T-cell (primary cell): ENCODE measurements at regions not wholly inside any gene's neighbourhood (a gene's known extent, or its start where the extent isn't known, plus 50 kb on each side); places are given as distances from the start of the nearest gene placed in this dataset.

ENCODE experiments used
- ATAC-seq, 4 experiments: fragments of 200-7000 bp in 3 of 4; fragments of 150-1000 bp in 1 of 4; cut with Tn5 transposase; replicated peaks in 1 of 4; 1 replicate in 3 of 4; 2 replicates in 1 of 4; pipeline ENCODE4 v1.10.0; 2021; ENCODE audit warnings: moderate library complexity in 3 of 4, mild to moderate bottlenecking in 2 of 4, moderate number of reproducible peaks in 1 of 4
- CTCF ChIA-PET, 2 donors: fragments of 300-600 bp; sonication (Branson Sonifier 250); formaldehyde crosslinking; loops; one replicate each; lab custom pipeline; 2022; ENCODE audit warnings: antibody characterized with exemption in 2 of 2; lab: Charles Lee
- POLR2A ChIA-PET, 2 donors: fragments of 300-600 bp; sonication (Branson Sonifier 250); formaldehyde crosslinking; loops; one replicate each; lab custom pipeline; 2022; ENCODE audit warnings: antibody characterized with exemption in 2 of 2; lab: Charles Lee
- DNase-seq, 35 experiments: peaks; one replicate each; pipeline versions ENCODE4 v3.0.0 to v3.0.0-alpha.2; 2013 to 2023
- H3K27ac ChIP-seq: one replicate; pipeline ENCODE4 v1.5.1; 2013; ENCODE audit warnings: low read length
- H3K27me3 ChIP-seq, 2 experiments: replicated peaks in 1 of 2; 1 replicate in 1 of 2; 2 replicates in 1 of 2; pipeline versions ENCODE4 v1.6.1 to v1.7.0; 2013; ENCODE audit warnings: low read length in 1 of 2, mixed read lengths in 1 of 2; ENCODE audit not compliant: control insufficient read depth in 2 of 2, insufficient read depth in 2 of 2; ENCODE audit errors: extremely low read depth in 1 of 2
- H3K36me3 ChIP-seq, 2 donors: 1 replicate in 1 of 2; 2 replicates in 1 of 2; pipeline versions ENCODE4 v1.6.1 to v1.7.0; 2013; ENCODE audit warnings: low read length in 1 of 2; ENCODE audit not compliant: control insufficient read depth in 2 of 2, insufficient read depth in 1 of 2; ENCODE audit errors: extremely low read depth in 1 of 2
- H3K4me1 ChIP-seq, 2 experiments: 1 replicate in 1 of 2; 2 replicates in 1 of 2; pipeline versions ENCODE4 v1.6.1 to v1.7.0; 2013; ENCODE audit warnings: low read length in 2 of 2, mixed read lengths in 1 of 2; ENCODE audit not compliant: insufficient read depth in 2 of 2, control insufficient read depth in 1 of 2; ENCODE audit errors: extremely low read depth in 1 of 2
- H3K4me3 ChIP-seq, 2 donors: 1 replicate in 1 of 2; 2 replicates in 1 of 2; pipeline versions ENCODE4 v1.5.1 to v1.7.0; 2013; ENCODE audit warnings: mild to moderate bottlenecking in 2 of 2, low read length in 1 of 2, moderate library complexity in 1 of 2; ENCODE audit not compliant: control insufficient read depth in 1 of 2; ENCODE audit errors: extremely low read depth in 1 of 2
- H3K9me3 ChIP-seq: 2 replicates; pipeline ENCODE4 v1.7.0; 2013
- H3K27ac Mint-ChIP-seq, 2 donors: one replicate each; pipeline ENCODE4 v1.8.0; 2020 to 2021; ENCODE audit warnings: mild to moderate bottlenecking in 2 of 2, mixed read lengths in 2 of 2
- H3K27me3 Mint-ChIP-seq, 2 donors: one replicate each; pipeline ENCODE4 v1.8.0; 2021 to 2022; ENCODE audit warnings: mixed read lengths in 2 of 2
- H3K36me3 Mint-ChIP-seq: one replicate; pipeline ENCODE4 v1.8.0; 2021; ENCODE audit warnings: mixed read lengths
- H3K4me1 Mint-ChIP-seq, 3 donors: one replicate each; pipeline ENCODE4 v1.8.0; 2020 to 2022; ENCODE audit warnings: mixed read lengths in 3 of 3, mild to moderate bottlenecking in 1 of 3
- H3K4me3 Mint-ChIP-seq, 3 donors: one replicate each; pipeline ENCODE4 v1.8.0; 2020 to 2022; ENCODE audit warnings: mild to moderate bottlenecking in 3 of 3, mixed read lengths in 3 of 3, moderate library complexity in 3 of 3
- H3K9me3 Mint-ChIP-seq, 3 donors: one replicate each; pipeline ENCODE4 v1.8.0; 2020 to 2022; ENCODE audit warnings: mixed read lengths in 3 of 3
- WGBS: methylation state at CpG from one replicate; pipeline ENCODE4 v1.1.5; 2013; ENCODE audit warnings: missing lambda C conversion rate; ENCODE audit not compliant: insufficient coverage; 5-methylcytosine and 5-hydroxymethylcytosine counted together

- H3K9me3 ChIP-seq, result no peaks in the 10 kb centered on the region
- no peaks in the 10 kb centered on the region for H3K36me3 Mint-ChIP-seq
- no peak for ATAC-seq
- H3K4me1 Mint-ChIP-seq, result no peaks in the 10 kb centered on the region
- H3K36me3 ChIP-seq, result no peaks in the 10 kb centered on the region
- DNase-seq, result no peak
- H3K27me3 ChIP-seq, result no peaks in the 10 kb centered on the region
- no peak overlapping the region for H3K4me3 ChIP-seq
- no peak overlapping the region for H3K27ac Mint-ChIP-seq
- no peaks in the 10 kb centered on the region for H3K4me1 ChIP-seq
- POLR2A ChIA-PET, result no interaction called here
- H3K9me3 Mint-ChIP-seq, result peaks cover 12 to 21% (median 15%) of the 10 kb centered on the region in 3 donors
- no peak overlapping the region for H3K27ac ChIP-seq
- CTCF ChIA-PET, result no interaction called here
- no peak overlapping the region for H3K4me3 Mint-ChIP-seq
- WGBS, result no CpG with 5 or more reads among the region's 1 CpG
- no peaks in the 10 kb centered on the region for H3K27me3 Mint-ChIP-seq
Observed at GRCh38 chr21:27146268-27146667, 179.4 kb upstream of the ADAMTS5 start.

DNA sequence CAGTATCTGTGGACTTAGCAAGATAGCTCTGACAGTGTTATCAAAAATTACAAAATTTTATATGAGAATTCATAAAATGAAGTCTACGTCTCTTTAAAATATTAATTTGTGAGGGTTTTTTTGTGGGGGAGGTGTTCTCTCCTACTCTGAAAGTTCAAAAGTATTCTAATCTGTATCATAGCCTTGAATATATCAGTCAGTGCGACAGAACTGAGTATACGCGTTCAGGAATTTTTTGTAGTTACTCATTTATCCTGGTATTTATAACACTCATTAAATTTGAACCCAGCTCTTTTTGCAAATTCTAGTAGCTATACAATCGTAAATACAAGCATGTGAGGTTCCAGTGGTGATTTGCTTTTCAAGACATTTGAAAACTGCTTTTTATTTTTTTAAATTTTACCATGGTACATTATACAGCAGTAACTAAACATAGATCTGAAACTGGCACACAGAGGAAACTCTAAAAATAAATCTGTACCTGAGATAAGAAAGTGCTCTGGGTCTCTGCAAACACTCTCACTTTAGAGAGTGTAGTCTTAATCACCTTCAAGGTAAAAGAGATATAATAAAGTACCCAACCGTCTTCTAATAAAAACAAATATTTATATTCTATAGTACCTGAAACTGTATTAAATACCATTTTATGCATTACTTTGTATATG is 178.4 kb upstream of the ADAMTS5 start:
- Mint-ChIP-seq H3K27ac (no peak overlapping the region), H3K4me3 (no peak overlapping the region), H3K36me3 (no peaks in the 10 kb centered on the region), H3K9me3 (peaks cover 6 to 13% (median 12%) of the 10 kb centered on the region in 3 donors), H3K27me3 (no peaks in the 10 kb centered on the region), H3K4me1 (no peaks in the 10 kb centered on the region)
- CTCF ChIA-PET, result no interaction called here
- DNase-seq (no peak), ATAC-seq (no peak)
- no peaks in the 10 kb centered on the region for H3K36me3 ChIP-seq
- no peaks in the 10 kb centered on the region for H3K27me3 ChIP-seq
- no peaks in the 10 kb centered on the region for H3K9me3 ChIP-seq
- POLR2A ChIA-PET, result no interaction called here
- no peak overlapping the region for H3K27ac ChIP-seq
- no peaks in the 10 kb centered on the region for H3K4me1 ChIP-seq
- WGBS, result no CpG with 5 or more reads among the region's 6 CpGs
- no peak overlapping the region for H3K4me3 ChIP-seq

- H3K27me3 Mint-ChIP-seq, result no peaks in the 10 kb centered on the region
- no peaks in the 10 kb centered on the region for H3K36me3 Mint-ChIP-seq
- WGBS, result 92% methylated on average over 29 of the region's 31 CpGs
Observed at GRCh38 chr21:27143476-27143875, 176.6 kb upstream of the ADAMTS5 start.

GRCh38 chr21:27139526-27139925 is 172.6 kb upstream of the ADAMTS5 start:
- no peaks in the 10 kb centered on the region for H3K4me1 Mint-ChIP-seq
- Histone ChIP-seq H3K9me3 (no peaks in the 10 kb centered on the region), H3K4me1 (no peaks in the 10 kb centered on the region), H3K27ac (no peak overlapping the region), H3K27me3 (no peaks in the 10 kb centered on the region), H3K4me3 (no peak overlapping the region), H3K36me3 (no peaks in the 10 kb centered on the region)
- H3K36me3 Mint-ChIP-seq, result no peaks in the 10 kb centered on the region
- H3K27ac Mint-ChIP-seq, result no peak overlapping the region
- H3K4me3 Mint-ChIP-seq, result no peak overlapping the region
- ChIA-PET CTCF (no interaction called here), POLR2A (no interaction called here)
- H3K9me3 Mint-ChIP-seq, result peaks cover 0 to 3% (median 0%) of the 10 kb centered on the region in 3 donors
- DNase-seq (no peak), ATAC-seq (no peak)
- no peaks in the 10 kb centered on the region for H3K27me3 Mint-ChIP-seq

More at GRCh38 chr21:27143476-27143875, 176.6 kb upstream of the ADAMTS5 start:
- Mint-ChIP-seq H3K9me3 (peaks cover 4 to 7% (median 6%) of the 10 kb centered on the region in 3 donors), H3K27ac (no peak overlapping the region), H3K4me3 (no peak overlapping the region), H3K4me1 (no peaks in the 10 kb centered on the region)
- no peak for DNase-seq
- no peak for ATAC-seq
- ChIA-PET POLR2A (no interaction called here), CTCF (no interaction called here)
- Histone ChIP-seq H3K27ac (no peak overlapping the region), H3K9me3 (no peaks in the 10 kb centered on the region), H3K4me3 (no peak overlapping the region), H3K4me1 (no peaks in the 10 kb centered on the region), H3K36me3 (no peaks in the 10 kb centered on the region), H3K27me3 (no peaks in the 10 kb centered on the region)

- no peak for ATAC-seq
Observed at GRCh38 chr21:27134516-27134915, 167.6 kb upstream of the ADAMTS5 start.

GRCh38 chr21:27132266-27132665 is 165.4 kb upstream of the ADAMTS5 start:
- no peak overlapping the region for H3K27ac ChIP-seq
- ChIA-PET POLR2A (no interaction called here), CTCF (no interaction called here)
- H3K27me3 ChIP-seq, result no peaks in the 10 kb centered on the region
- Mint-ChIP-seq H3K9me3 (peaks cover 2 to 5% (median 4%) of the 10 kb centered on the region in 3 donors), H3K27ac (no peak overlapping the region), H3K36me3 (no peaks in the 10 kb centered on the region), H3K4me1 (no peaks in the 10 kb centered on the region), H3K4me3 (no peak overlapping the region), H3K27me3 (no peaks in the 10 kb centered on the region)
- H3K36me3 ChIP-seq, result no peaks in the 10 kb centered on the region
- DNase-seq (no peak), ATAC-seq (no peak)
- WGBS, result 73% methylated on average over 1 of the region's 2 CpGs
- H3K4me1 ChIP-seq, result no peaks in the 10 kb centered on the region
- H3K4me3 ChIP-seq, result no peak overlapping the region
- no peaks in the 10 kb centered on the region for H3K9me3 ChIP-seq

More at GRCh38 chr21:27134516-27134915, 167.6 kb upstream of the ADAMTS5 start:
- no CpG with 5 or more reads among the region's 1 CpG for WGBS
- Mint-ChIP-seq H3K36me3 (no peaks in the 10 kb centered on the region), H3K4me1 (no peaks in the 10 kb centered on the region), H3K4me3 (no peak overlapping the region), H3K27ac (no peak overlapping the region), H3K9me3 (peaks cover 0 to 5% (median 2%) of the 10 kb centered on the region in 3 donors), H3K27me3 (no peaks in the 10 kb centered on the region)
- Histone ChIP-seq H3K9me3 (no peaks in the 10 kb centered on the region), H3K27me3 (no peaks in the 10 kb centered on the region), H3K4me1 (no peaks in the 10 kb centered on the region), H3K4me3 (no peak overlapping the region), H3K27ac (no peak overlapping the region), H3K36me3 (no peaks in the 10 kb centered on the region)
- ChIA-PET CTCF (no interaction called here), POLR2A (no interaction called here)
- DNase-seq, result no peak

DNA sequence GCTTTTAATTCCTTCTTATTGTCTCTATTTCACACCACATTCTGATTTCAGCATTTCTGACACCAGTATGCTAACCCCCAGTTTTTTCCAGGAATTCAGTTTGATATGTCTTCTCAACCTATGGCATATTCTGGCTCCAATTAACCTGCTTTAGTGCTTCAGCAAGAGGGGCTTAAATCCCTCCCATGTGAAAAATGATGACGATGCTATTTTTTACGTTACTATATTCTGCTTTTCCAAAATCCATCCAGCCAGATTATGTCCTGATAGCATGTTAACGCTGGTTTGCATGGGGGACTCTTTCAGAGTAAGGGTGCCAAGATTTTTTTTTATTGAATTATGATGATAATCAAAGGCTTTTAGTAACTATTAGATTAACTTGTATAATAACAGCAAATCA is 163.3 kb upstream of the ADAMTS5 start:
- Mint-ChIP-seq H3K36me3 (no peaks in the 10 kb centered on the region), H3K4me1 (no peaks in the 10 kb centered on the region), H3K27ac (no peak overlapping the region), H3K4me3 (no peak overlapping the region), H3K27me3 (no peaks in the 10 kb centered on the region), H3K9me3 (peaks cover 2 to 9% (median 5%) of the 10 kb centered on the region in 3 donors)
- Histone ChIP-seq H3K4me3 (no peak overlapping the region), H3K27me3 (no peaks in the 10 kb centered on the region), H3K4me1 (no peaks in the 10 kb centered on the region), H3K27ac (no peak overlapping the region), H3K9me3 (no peaks in the 10 kb centered on the region), H3K36me3 (no peaks in the 10 kb centered on the region)
- DNase-seq (no peak), ATAC-seq (no peak)
- ChIA-PET POLR2A (no interaction called here), CTCF (no interaction called here)
- no CpG with 5 or more reads among the region's 3 CpGs for WGBS
